ENCODE measurements at regions not wholly inside any gene's neighbourhood (a gene's known extent, or its start where the extent isn't known, plus 50 kb on each side); places are given as distances from the start of the nearest gene placed in this dataset.

DNA sequence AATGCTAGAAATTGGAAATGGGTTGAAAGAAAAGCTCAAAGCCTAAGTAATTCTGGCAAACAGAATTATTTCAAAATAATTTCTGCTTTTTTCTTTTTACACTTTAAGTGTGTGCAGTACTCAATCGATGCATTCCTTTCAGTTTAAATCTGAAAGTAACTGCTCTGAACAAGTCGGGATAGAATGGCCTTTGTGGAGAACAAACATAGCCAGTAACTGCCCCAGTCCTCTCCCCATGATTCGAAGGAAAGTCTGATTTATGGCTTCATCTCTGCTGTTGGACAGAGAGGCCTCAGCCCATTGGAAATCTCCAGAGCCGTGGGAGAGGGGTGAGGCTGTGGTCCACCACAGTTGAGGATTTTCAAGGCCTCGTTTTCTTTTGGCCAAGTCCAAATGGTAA lies 174.0 kb upstream of the TLL1 start:
- DNase-seq = no peak
- Histone ChIP-seq H3K36me3 (ENCODE audit: control insufficient read depth in 4 of 4, insufficient read depth in 4 of 4, low read length in 3 of 4) (no peaks in the 10 kb centered on the region), H3K27me3 (replicated peaks in 2 of 5; ENCODE audit: control insufficient read depth in 4 of 5, insufficient read depth in 5 of 5, low read length in 4 of 5) (no peaks in the 10 kb centered on the region), H3K27ac (ENCODE audit: insufficient read depth in 1 of 2, low read depth in 1 of 2, low read length in 2 of 2, poor library complexity in 1 of 2, severe bottlenecking in 2 of 2) (no peak overlapping the region), H3K4me3 (ENCODE audit: control insufficient read depth in 1 of 7, extremely low read depth in 1 of 7, insufficient read depth in 4 of 7, low read depth in 2 of 7, low read length in 6 of 7) (no peak overlapping the region), H3K9me3 (ENCODE audit: control extremely low read depth in 1 of 5, control insufficient read depth in 4 of 5, insufficient read depth in 2 of 5, low read depth in 1 of 5, low read length in 4 of 5) (no peaks in the 10 kb centered on the region), H3K4me1 (ENCODE audit: control extremely low read depth in 1 of 4, control insufficient read depth in 4 of 4, insufficient read depth in 4 of 4, low read length in 3 of 4) (no peaks in the 10 kb centered on the region)
- ChIA-PET CTCF (no interaction called here), POLR2A (no interaction called here)
- WGBS (ENCODE audit: insufficient coverage) = 96% methylated on average over 3 of the region's 5 CpGs

DNA sequence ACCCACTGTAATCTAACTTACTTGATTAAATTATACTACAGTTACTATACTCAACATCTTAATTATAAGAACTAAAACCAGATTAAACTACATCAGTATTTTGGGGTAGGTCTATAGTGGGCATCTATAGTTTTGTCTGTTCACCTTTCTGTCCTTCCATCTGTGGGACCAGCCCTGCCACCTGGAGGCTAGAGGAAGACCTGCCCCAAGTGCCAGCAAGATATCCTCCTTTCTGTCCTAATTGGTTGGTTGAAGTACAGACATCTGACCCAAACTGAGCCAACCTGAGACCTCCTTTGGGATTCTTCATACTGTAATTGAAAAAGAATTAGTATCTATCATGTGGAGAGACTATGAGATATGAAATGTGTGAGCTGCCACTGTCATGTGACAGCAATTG lies 172.2 kb upstream of the TLL1 start:
- H3K27me3 ChIP-seq (replicated peaks in 2 of 5; ENCODE audit: control insufficient read depth in 4 of 5, insufficient read depth in 5 of 5, low read length in 4 of 5) = no peaks in the 10 kb centered on the region
- ChIA-PET POLR2A (no interaction called here), CTCF (interaction anchor here (1.0 to 3.2 kb wide), 8 partner anchors 13 to 208 kb away, joined by 3 to 14 read pairs (median 3); no protein-coding TSS in a partner anchor)
- H3K36me3 ChIP-seq (ENCODE audit: control insufficient read depth in 4 of 4, insufficient read depth in 4 of 4, low read length in 3 of 4) = no peaks in the 10 kb centered on the region
- H3K27ac ChIP-seq (ENCODE audit: insufficient read depth in 1 of 2, low read depth in 1 of 2, low read length in 2 of 2, poor library complexity in 1 of 2, severe bottlenecking in 2 of 2) = no peak overlapping the region
- no peaks in the 10 kb centered on the region for H3K9me3 ChIP-seq (ENCODE audit: control extremely low read depth in 1 of 5, control insufficient read depth in 4 of 5, insufficient read depth in 2 of 5, low read depth in 1 of 5, low read length in 4 of 5)
- DNase-seq = peak; percentile 23 to 49 (median 45)
- no peak overlapping the region for H3K4me3 ChIP-seq (ENCODE audit: control insufficient read depth in 1 of 7, extremely low read depth in 1 of 7, insufficient read depth in 4 of 7, low read depth in 2 of 7, low read length in 6 of 7)
- H3K4me1 ChIP-seq (ENCODE audit: control extremely low read depth in 1 of 4, control insufficient read depth in 4 of 4, insufficient read depth in 4 of 4, low read length in 3 of 4) = peaks cover 0 to 7% (median 0%) of the 10 kb centered on the region in 4 experiments

DNA sequence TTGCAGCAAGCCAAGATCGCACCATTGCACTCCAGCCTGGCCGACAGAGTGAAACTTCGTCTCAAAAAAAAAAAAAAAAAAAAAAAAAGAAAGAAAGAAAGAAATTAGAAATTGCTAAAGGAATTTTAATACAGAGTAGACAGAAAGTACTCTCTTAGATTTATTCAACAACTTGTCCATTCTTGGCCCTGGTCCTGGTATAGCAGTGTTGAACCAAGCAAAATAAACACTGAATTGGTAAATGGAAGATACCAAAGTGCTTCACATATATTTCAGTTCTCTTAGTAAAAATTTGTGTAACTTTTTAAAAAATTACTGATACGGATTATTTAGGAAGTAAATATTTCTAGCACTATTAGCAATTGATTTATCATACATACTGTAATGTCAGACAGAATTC lies 165.9 kb upstream of the TLL1 start:
- ChIA-PET POLR2A (no interaction called here), CTCF (no interaction called here)
- Histone ChIP-seq H3K27ac (ENCODE audit: insufficient read depth in 1 of 2, low read depth in 1 of 2, low read length in 2 of 2, poor library complexity in 1 of 2, severe bottlenecking in 2 of 2) (no peak overlapping the region), H3K36me3 (ENCODE audit: control insufficient read depth in 4 of 4, insufficient read depth in 4 of 4, low read length in 3 of 4) (no peaks in the 10 kb centered on the region), H3K9me3 (ENCODE audit: control extremely low read depth in 1 of 5, control insufficient read depth in 4 of 5, insufficient read depth in 2 of 5, low read depth in 1 of 5, low read length in 4 of 5) (no peaks in the 10 kb centered on the region), H3K4me3 (ENCODE audit: control insufficient read depth in 1 of 7, extremely low read depth in 1 of 7, insufficient read depth in 4 of 7, low read depth in 2 of 7, low read length in 6 of 7) (no peak overlapping the region), H3K4me1 (ENCODE audit: control extremely low read depth in 1 of 4, control insufficient read depth in 4 of 4, insufficient read depth in 4 of 4, low read length in 3 of 4) (peaks cover 0 to 10% (median 0%) of the 10 kb centered on the region in 4 experiments), H3K27me3 (replicated peaks in 2 of 5; ENCODE audit: control insufficient read depth in 4 of 5, insufficient read depth in 5 of 5, low read length in 4 of 5) (no peaks in the 10 kb centered on the region)
- DNase-seq = no peak
- no CpG with 5 or more reads among the region's 4 CpGs for WGBS (ENCODE audit: insufficient coverage)

DNA sequence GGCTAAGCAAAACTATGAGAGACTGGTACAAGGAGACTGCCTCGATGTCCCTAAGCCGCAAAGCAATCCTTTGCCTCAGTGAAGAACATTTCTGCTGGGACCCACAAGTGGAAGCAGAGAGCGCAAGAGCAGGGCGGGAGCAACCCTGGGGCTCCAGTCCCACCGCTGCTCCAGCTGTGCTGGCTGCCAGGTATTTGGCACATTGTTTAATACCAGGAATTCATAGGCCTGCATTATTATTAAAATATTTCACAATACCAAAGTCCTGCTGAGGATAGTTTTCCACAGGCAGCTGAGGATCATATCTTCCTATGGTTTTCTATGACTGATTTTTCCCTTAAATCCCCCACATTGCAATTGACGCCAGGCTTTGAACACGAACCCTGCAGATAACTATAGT lies 163.5 kb upstream of the TLL1 start:
- Histone ChIP-seq H3K9me3 (ENCODE audit: control extremely low read depth in 1 of 5, control insufficient read depth in 4 of 5, insufficient read depth in 2 of 5, low read depth in 1 of 5, low read length in 4 of 5) (no peaks in the 10 kb centered on the region), H3K36me3 (ENCODE audit: control insufficient read depth in 4 of 4, insufficient read depth in 4 of 4, low read length in 3 of 4) (no peaks in the 10 kb centered on the region), H3K4me3 (ENCODE audit: control insufficient read depth in 1 of 7, extremely low read depth in 1 of 7, insufficient read depth in 4 of 7, low read depth in 2 of 7, low read length in 6 of 7) (no peak overlapping the region), H3K4me1 (ENCODE audit: control extremely low read depth in 1 of 4, control insufficient read depth in 4 of 4, insufficient read depth in 4 of 4, low read length in 3 of 4) (peaks cover 0 to 10% (median 0%) of the 10 kb centered on the region in 4 experiments), H3K27me3 (replicated peaks in 2 of 5; ENCODE audit: control insufficient read depth in 4 of 5, insufficient read depth in 5 of 5, low read length in 4 of 5) (no peaks in the 10 kb centered on the region), H3K27ac (ENCODE audit: insufficient read depth in 1 of 2, low read depth in 1 of 2, low read length in 2 of 2, poor library complexity in 1 of 2, severe bottlenecking in 2 of 2) (no peak overlapping the region)
- DNase-seq = no peak
- ChIA-PET CTCF (no interaction called here), POLR2A (no interaction called here)
- 95% methylated on average over 5 of the region's 7 CpGs for WGBS (ENCODE audit: insufficient coverage)

DNA sequence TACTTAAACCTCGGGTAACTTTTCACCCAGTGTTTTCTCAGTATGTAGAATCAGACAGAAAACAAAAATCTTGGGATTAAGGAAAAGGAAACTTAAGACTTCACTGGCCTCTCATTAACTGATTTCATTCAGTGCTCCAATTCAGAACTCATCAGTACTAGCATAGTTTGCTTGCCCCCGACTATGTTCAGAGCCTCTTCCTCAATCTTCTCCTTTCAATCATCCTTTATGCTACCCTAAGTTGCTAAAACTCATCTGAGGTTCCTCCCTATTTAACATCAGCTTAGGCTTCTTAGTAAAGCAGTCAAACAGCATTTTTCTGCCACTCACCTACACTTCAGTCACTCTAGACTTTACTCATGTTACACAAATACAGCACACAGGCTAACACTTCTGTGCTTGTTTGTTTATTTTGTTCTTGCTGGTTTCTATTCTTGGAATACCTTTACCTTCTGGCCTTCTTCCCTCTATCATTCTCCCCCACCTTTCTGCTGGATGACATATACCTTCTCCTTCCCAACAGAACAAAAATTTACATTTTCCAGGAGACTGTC lies 163.0 kb upstream of the TLL1 start:
- WGBS (ENCODE audit: insufficient coverage) = 79% methylated on average over 2 of the region's 2 CpGs
- Histone ChIP-seq H3K4me1 (ENCODE audit: control extremely low read depth in 1 of 4, control insufficient read depth in 4 of 4, insufficient read depth in 4 of 4, low read length in 3 of 4) (peaks cover 0 to 10% (median 0%) of the 10 kb centered on the region in 4 experiments), H3K9me3 (ENCODE audit: control extremely low read depth in 1 of 5, control insufficient read depth in 4 of 5, insufficient read depth in 2 of 5, low read depth in 1 of 5, low read length in 4 of 5) (no peaks in the 10 kb centered on the region), H3K27ac (ENCODE audit: insufficient read depth in 1 of 2, low read depth in 1 of 2, low read length in 2 of 2, poor library complexity in 1 of 2, severe bottlenecking in 2 of 2) (no peak overlapping the region), H3K36me3 (ENCODE audit: control insufficient read depth in 4 of 4, insufficient read depth in 4 of 4, low read length in 3 of 4) (no peaks in the 10 kb centered on the region), H3K27me3 (replicated peaks in 2 of 5; ENCODE audit: control insufficient read depth in 4 of 5, insufficient read depth in 5 of 5, low read length in 4 of 5) (no peaks in the 10 kb centered on the region), H3K4me3 (ENCODE audit: control insufficient read depth in 1 of 7, extremely low read depth in 1 of 7, insufficient read depth in 4 of 7, low read depth in 2 of 7, low read length in 6 of 7) (no peak overlapping the region)
- ChIA-PET CTCF (no interaction called here), POLR2A (no interaction called here)
- no peak for DNase-seq

DNA sequence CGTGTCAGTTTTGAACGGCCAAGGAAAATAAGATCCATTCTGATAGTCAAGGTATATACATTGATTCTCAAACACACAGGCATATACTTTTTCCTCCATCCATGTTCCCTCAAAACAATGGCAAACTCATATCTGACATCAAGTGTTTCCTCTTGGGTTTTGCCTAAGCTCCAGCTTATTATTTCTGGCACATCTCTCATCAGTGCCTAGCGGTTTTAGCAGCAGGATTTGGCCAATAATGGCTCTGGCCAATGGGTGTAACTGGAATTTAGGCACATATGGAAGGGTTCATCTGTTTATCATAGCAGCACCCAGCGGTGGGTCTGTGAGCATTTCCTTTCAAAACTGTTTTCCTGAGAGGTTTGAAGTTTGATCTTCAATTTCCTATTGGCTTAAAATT lies 161.6 kb upstream of the TLL1 start:
- Histone ChIP-seq H3K36me3 (ENCODE audit: control insufficient read depth in 4 of 4, insufficient read depth in 4 of 4, low read length in 3 of 4) (no peaks in the 10 kb centered on the region), H3K4me3 (ENCODE audit: control insufficient read depth in 1 of 7, extremely low read depth in 1 of 7, insufficient read depth in 4 of 7, low read depth in 2 of 7, low read length in 6 of 7) (no peak overlapping the region), H3K27me3 (replicated peaks in 2 of 5; ENCODE audit: control insufficient read depth in 4 of 5, insufficient read depth in 5 of 5, low read length in 4 of 5) (no peaks in the 10 kb centered on the region), H3K4me1 (ENCODE audit: control extremely low read depth in 1 of 4, control insufficient read depth in 4 of 4, insufficient read depth in 4 of 4, low read length in 3 of 4) (no peaks in the 10 kb centered on the region), H3K9me3 (ENCODE audit: control extremely low read depth in 1 of 5, control insufficient read depth in 4 of 5, insufficient read depth in 2 of 5, low read depth in 1 of 5, low read length in 4 of 5) (no peaks in the 10 kb centered on the region), H3K27ac (ENCODE audit: insufficient read depth in 1 of 2, low read depth in 1 of 2, low read length in 2 of 2, poor library complexity in 1 of 2, severe bottlenecking in 2 of 2) (no peak overlapping the region)
- WGBS (ENCODE audit: insufficient coverage) = 100% methylated on average over 4 of the region's 4 CpGs
- ChIA-PET CTCF (no interaction called here), POLR2A (no interaction called here)
- no peak for DNase-seq

DNA sequence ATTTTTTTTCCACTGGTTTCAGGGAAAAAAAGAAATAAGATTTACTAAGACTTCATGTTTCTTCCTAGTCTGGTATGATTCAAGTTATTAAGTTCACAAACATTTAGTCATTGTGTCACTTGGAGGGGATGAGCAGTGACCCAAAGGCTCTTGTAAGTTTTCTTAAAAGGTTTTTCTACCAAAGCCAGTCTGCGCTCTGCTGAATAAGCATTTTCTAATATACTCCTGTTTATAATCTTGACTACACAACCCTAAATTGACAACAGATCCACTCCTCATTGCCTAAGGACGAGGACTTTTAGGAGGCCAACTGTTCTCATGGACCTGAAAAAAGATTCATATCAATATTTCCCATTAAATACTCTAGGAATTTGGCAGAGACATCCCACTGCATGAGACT lies 161.1 kb upstream of the TLL1 start:
- no peak for DNase-seq
- H3K27me3 ChIP-seq (replicated peaks in 2 of 5; ENCODE audit: control insufficient read depth in 4 of 5, insufficient read depth in 5 of 5, low read length in 4 of 5) = no peaks in the 10 kb centered on the region
- no peaks in the 10 kb centered on the region for H3K9me3 ChIP-seq (ENCODE audit: control extremely low read depth in 1 of 5, control insufficient read depth in 4 of 5, insufficient read depth in 2 of 5, low read depth in 1 of 5, low read length in 4 of 5)
- ChIA-PET CTCF (no interaction called here), POLR2A (no interaction called here)
- H3K36me3 ChIP-seq (ENCODE audit: control insufficient read depth in 4 of 4, insufficient read depth in 4 of 4, low read length in 3 of 4) = no peaks in the 10 kb centered on the region
- no peak overlapping the region for H3K27ac ChIP-seq (ENCODE audit: insufficient read depth in 1 of 2, low read depth in 1 of 2, low read length in 2 of 2, poor library complexity in 1 of 2, severe bottlenecking in 2 of 2)
- H3K4me3 ChIP-seq (ENCODE audit: control insufficient read depth in 1 of 7, extremely low read depth in 1 of 7, insufficient read depth in 4 of 7, low read depth in 2 of 7, low read length in 6 of 7) = no peak overlapping the region
- WGBS (ENCODE audit: insufficient coverage) = 100% methylated on average over 2 of the region's 2 CpGs
- no peaks in the 10 kb centered on the region for H3K4me1 ChIP-seq (ENCODE audit: control extremely low read depth in 1 of 4, control insufficient read depth in 4 of 4, insufficient read depth in 4 of 4, low read length in 3 of 4)
